ENCODE measurements at regions not wholly inside any gene's neighbourhood (a gene's known extent, or its start where the extent isn't known, plus 50 kb on each side); places are given as distances from the start of the nearest gene placed in this dataset.

- no peak for TF ChIP-seq CTCF (IDR thresholded peaks at IDR 0.05; ENCODE audit: low read depth, low read length)
- no peak for TF ChIP-seq EZH2phosphoT487 (IDR thresholded peaks at IDR 0.05; ENCODE audit: low read depth)
These were observed 86.8 kb upstream of the NR2F2 start for GRCh38 chr15:96243701-96244100.

Data from OCI-LY3 (cell line).